Upper lobe of right lung (tissue), 1 donor: ENCODE measurements at regions not wholly inside any gene's neighbourhood (a gene's known extent, or its start where the extent isn't known, plus 50 kb on each side); places are given as distances from the start of the nearest gene placed in this dataset.

ENCODE experiments used
- ATAC-seq: fragments of 200-7000 bp; cut with Tn5 transposase; one replicate; pipeline ENCODE4 v1.9.1; 2020; ENCODE audit warnings: mild to moderate bottlenecking, moderate library complexity
- DNase-seq: peaks from one replicate; pipeline ENCODE4 v3.0.0-alpha.2; 2020
- H3K27ac ChIP-seq: fragments of 200-600 bp; one replicate; pipeline ENCODE4 v1.8.0; 2022
- H3K27me3 ChIP-seq: fragments of 200-600 bp; one replicate; pipeline ENCODE4 v1.8.0; 2022; ENCODE audit warnings: mild to moderate bottlenecking
- H3K36me3 ChIP-seq: fragments of 200-600 bp; one replicate; pipeline ENCODE4 v1.8.0; 2022
- H3K4me1 ChIP-seq: fragments of 200-600 bp; one replicate; pipeline ENCODE4 v1.8.0; 2022
- H3K4me3 ChIP-seq: fragments of 200-600 bp; one replicate; pipeline ENCODE4 v1.8.0; 2022; ENCODE audit warnings: mild to moderate bottlenecking
- H3K9me3 ChIP-seq: fragments of 200-600 bp; one replicate; pipeline ENCODE4 v1.8.0; 2022
- CTCF ChIP-seq: fragments of 200-600 bp; IDR thresholded peaks from one replicate; pipeline ENCODE4 v1.8.0; 2022; ENCODE audit warnings: antibody characterized with exemption
- intact Hi-C: fragments of 100-400 bp; cut with DNase I; formaldehyde crosslinking; loops from one replicate; pipeline ENCODE4 v1.11.0; 2022
- donor health status: DM: no; HTN: yes; CAD: no; lungs with severe emphysema.

GRCh38 chr1:221634606-221635005, 107.3 kb downstream of the DUSP10 start:
- Histone ChIP-seq H3K27ac (no peak overlapping the region), H3K27me3 (no peaks in the 10 kb centered on the region), H3K9me3 (no peaks in the 10 kb centered on the region), H3K4me3 (no peak overlapping the region), H3K36me3 (no peaks in the 10 kb centered on the region), H3K4me1 (no peaks in the 10 kb centered on the region)
- ATAC-seq (no peak), DNase-seq (no peak)
- no peak for TF ChIP-seq CTCF
- intact Hi-C loops, result no loop called here

- Histone ChIP-seq H3K4me1 (no peaks in the 10 kb centered on the region), H3K36me3 (no peaks in the 10 kb centered on the region), H3K27ac (no peak overlapping the region), H3K27me3 (no peaks in the 10 kb centered on the region), H3K4me3 (no peak overlapping the region), H3K9me3 (no peaks in the 10 kb centered on the region)
- ATAC-seq (no peak), DNase-seq (no peak)
- no peak for TF ChIP-seq CTCF
- intact Hi-C loops, result no loop called here
Observed at GRCh38 chr1:221635305-221635704, 106.6 kb downstream of the DUSP10 start.

- no peak overlapping the region for H3K4me3 ChIP-seq
- DNase-seq (no peak), ATAC-seq (no peak)
- intact Hi-C loops, result no loop called here
- H3K36me3 ChIP-seq, result no peaks in the 10 kb centered on the region
- no peaks in the 10 kb centered on the region for H3K9me3 ChIP-seq
- no peak for TF ChIP-seq CTCF
- H3K4me1 ChIP-seq, result no peaks in the 10 kb centered on the region
- no peaks in the 10 kb centered on the region for H3K27me3 ChIP-seq
- no peak overlapping the region for H3K27ac ChIP-seq
Observed at GRCh38 chr1:221636096-221636495, 105.8 kb downstream of the DUSP10 start.

GRCh38 chr1:221636967-221637366, 104.9 kb downstream of the DUSP10 start:
- intact Hi-C loops, result no loop called here
- no peak for ATAC-seq

GRCh38 chr1:221637641-221638041, 104.2 kb downstream of the DUSP10 start:
- no peaks in the 10 kb centered on the region for H3K4me1 ChIP-seq
- no peak for TF ChIP-seq CTCF
- no peak overlapping the region for H3K4me3 ChIP-seq
- H3K9me3 ChIP-seq, result no peaks in the 10 kb centered on the region
- H3K36me3 ChIP-seq, result no peaks in the 10 kb centered on the region
- no peak overlapping the region for H3K27ac ChIP-seq
- ATAC-seq (no peak), DNase-seq (no peak)
- no peaks in the 10 kb centered on the region for H3K27me3 ChIP-seq
- intact Hi-C loops, result no loop called here

More at GRCh38 chr1:221636967-221637366, 104.9 kb downstream of the DUSP10 start:
- H3K36me3 ChIP-seq, result no peaks in the 10 kb centered on the region
- no peak overlapping the region for H3K27ac ChIP-seq
- no peak for TF ChIP-seq CTCF
- no peaks in the 10 kb centered on the region for H3K27me3 ChIP-seq
- no peak overlapping the region for H3K4me3 ChIP-seq
- DNase-seq, result no peak
- no peaks in the 10 kb centered on the region for H3K4me1 ChIP-seq
- H3K9me3 ChIP-seq, result no peaks in the 10 kb centered on the region

GRCh38 chr1:221638595-221638994, 103.3 kb downstream of the DUSP10 start:
- no peak for TF ChIP-seq CTCF
- intact Hi-C loops, result no loop called here

More at GRCh38 chr1:221638595-221638994, 103.3 kb downstream of the DUSP10 start:
- H3K27ac ChIP-seq, result no peak overlapping the region
- no peak overlapping the region for H3K4me3 ChIP-seq
- DNase-seq (no peak), ATAC-seq (no peak)
- H3K27me3 ChIP-seq, result no peaks in the 10 kb centered on the region
- no peaks in the 10 kb centered on the region for H3K36me3 ChIP-seq
- no peaks in the 10 kb centered on the region for H3K9me3 ChIP-seq
- no peaks in the 10 kb centered on the region for H3K4me1 ChIP-seq
